NK-92 treated with Interleukin-12 subunit alpha and Interleukin-12 subunit beta, amount 100 ng/mL, for 24 hours (cell line): ENCODE measurements at regions not wholly inside any gene's neighbourhood (a gene's known extent, or its start where the extent isn't known, plus 50 kb on each side); places are given as distances from the start of the nearest gene placed in this dataset.
"Not testable (repeated sequence)": the region's sequence is repeated elsewhere in the genome, so short reads cannot be mapped to it uniquely, and the experiment has no call there.

Experiments used
- DNase-seq: peaks from one replicate; lab custom pipeline; 2025; lab: John Stamatoyannopoulos, UW

DNA sequence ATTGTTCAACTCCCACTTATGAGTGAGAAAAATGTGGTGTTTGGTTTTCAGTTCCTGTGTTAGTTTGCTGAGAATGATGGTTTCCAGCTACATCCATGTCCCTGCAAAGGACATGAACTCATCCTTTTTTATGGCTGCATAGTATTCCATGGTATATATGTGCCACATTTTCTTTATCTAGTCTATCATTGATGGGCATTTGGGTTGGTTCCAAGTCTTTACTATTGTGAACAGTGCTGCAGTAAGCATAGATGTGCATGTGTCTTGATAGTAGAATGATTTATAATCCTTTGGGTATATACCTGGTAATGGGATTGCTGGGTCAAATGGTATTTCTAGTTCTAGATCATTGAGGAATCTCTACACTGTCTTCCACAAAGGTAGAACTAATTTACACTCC, 613.0 kb upstream of the MIR17HG start:
- not testable (repeated sequence) for DNase-seq

DNA sequence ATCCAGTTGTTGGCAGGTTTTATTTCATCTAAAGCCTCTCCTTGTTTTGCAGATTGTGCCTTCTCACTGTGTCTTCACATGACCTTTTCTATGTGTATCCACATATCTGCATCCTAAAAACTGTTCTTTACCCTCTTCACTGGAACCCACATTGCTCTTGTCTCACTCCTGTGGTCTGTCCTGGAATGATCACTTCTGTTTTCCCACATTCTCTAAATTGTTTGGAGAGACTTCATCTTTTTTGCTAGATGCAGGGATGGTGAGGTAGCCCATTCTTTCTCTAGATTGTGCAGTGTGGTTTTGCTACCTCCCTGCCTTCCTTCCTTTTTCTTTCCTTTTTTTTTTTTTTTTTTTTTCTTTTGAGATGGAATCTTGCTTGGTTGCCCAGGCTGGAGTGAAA, 608.6 kb upstream of the MIR17HG start:
- no peak for DNase-seq

GRCh38 chr13:90740099-90740498, 607.4 kb upstream of the MIR17HG start:
- no peak for DNase-seq

DNA sequence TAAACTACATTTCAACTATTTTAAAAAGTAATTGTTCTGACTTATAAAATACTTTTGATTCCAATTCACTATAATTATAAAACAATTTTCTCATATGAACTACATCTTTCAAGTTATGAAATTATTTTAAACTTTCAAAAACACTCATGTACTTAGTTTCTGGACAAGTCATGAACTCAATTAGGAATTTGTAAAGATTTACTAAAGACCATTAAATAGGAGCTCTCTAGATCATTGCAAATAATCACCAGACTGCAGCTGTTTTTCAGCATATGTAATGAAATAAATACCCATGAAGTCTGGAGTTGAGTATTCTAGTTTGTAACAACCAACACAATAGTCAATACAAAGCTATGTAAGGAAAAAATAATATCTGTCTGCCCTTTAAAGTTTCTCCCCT, 605.1 kb upstream of the MIR17HG start:
- no peak for DNase-seq

DNA sequence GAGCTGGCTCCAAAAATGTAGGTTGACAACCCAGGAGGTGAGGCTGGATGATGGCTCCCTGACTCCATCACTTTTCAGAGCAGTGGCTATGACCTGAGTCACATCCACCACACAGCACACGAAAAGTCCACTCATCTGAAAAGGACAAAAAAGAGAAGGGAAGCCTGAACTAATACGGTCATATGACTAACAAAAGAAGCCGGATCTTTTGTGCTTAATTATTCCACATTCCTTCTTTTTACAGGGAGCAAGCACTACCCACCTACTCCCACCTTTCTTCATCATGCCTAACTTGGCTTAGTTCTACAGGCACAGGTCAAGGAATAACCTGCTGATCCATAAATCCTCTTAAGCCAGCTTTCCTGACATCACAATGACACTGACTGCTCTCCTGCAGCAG, 601.3 kb upstream of the MIR17HG start:
- DNase-seq = no peak

GRCh38 chr13:90750021-90750420, 597.5 kb upstream of the MIR17HG start:
- no peak for DNase-seq

DNA sequence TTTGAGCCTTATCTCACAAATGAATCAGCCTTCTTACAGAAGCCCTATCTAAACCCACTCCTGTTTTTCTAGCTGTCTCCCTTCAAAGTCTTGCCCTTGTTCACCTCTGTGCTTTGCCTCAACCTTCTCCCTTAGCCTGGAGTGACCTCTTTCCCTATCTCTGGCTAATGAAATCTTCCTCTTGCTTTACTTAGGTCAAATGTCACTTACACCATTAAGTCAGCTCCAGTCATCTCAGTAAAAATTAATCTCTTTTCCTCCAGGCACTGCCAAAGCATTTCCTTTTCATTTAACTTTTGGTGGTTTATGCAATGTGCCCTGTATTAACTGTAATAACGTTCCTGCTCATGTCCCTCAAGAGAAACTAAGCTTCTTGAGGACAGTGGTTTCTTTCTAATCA, 596.5 kb upstream of the MIR17HG start:
- DNase-seq = no peak

DNA sequence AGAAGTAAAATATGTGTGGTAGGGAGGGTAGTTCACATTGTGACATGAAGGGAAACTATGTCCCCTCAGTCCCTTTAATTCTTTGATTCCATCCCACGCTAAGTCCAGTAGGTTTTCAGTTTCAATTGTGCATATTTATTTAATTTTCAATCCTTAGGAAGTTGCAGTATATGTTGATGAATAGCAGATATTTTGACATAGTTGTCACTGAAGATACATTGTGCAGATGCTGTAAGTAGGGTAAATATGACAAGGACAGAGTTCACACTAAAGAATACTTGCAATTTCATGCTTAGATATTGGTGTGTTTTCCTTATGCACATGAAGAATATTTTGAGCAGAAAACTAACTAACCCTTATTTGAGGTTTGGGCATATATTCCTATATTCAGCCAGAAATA, 595.4 kb upstream of the MIR17HG start:
- no peak for DNase-seq

GRCh38 chr13:90757127-90757680, 590.3 kb upstream of the MIR17HG start:
- DNase-seq = no peak

DNA sequence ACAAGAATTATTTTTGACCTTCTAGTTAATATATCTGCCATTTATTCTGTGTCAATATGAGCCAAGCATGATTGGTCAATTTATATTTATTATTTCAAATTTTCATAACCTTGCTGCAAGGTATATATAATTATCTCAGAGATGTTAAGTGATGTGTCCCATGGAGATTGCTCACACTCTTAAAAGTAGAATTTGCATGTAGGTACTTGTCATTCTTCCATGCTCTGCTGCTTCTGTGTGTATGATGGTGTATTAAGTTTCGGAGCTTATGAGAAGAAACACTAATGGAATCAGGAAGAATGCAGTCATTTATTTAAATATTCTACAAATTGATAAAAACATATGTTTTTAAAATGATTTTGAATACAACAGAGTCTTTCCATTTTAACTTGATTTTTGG, 586.8 kb upstream of the MIR17HG start:
- no peak for DNase-seq

DNA sequence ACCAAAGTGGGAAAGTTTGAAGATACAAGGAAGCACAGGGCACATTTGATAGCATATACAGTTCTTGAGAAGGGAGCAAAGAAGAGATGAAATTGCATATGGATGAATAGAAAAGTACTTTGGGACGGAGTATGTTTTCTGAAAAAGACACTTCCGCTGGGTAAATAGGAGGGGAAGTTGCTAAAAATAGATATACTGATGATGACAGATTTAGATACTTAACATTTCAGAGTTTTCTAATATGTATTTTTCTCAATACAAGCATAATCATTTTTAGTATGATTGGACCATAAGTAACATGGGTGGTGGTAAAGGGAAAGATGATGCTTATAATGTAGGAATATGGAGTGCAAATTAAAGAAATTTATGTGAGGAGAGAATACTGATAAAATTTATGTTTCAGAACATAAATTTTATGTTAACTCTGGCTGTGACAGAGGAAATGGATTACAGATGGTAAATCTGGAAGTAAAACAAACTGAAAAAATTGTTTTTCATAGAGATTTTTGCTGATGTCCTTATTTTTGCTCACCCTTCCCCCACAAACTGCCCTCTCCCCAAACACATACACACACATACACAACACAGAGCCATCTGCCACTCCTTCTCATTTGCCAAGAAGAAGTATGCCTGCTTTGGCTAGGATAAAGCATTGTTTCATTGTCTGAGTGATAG, 583.9 kb upstream of the MIR17HG start:
- no peak for DNase-seq

DNA sequence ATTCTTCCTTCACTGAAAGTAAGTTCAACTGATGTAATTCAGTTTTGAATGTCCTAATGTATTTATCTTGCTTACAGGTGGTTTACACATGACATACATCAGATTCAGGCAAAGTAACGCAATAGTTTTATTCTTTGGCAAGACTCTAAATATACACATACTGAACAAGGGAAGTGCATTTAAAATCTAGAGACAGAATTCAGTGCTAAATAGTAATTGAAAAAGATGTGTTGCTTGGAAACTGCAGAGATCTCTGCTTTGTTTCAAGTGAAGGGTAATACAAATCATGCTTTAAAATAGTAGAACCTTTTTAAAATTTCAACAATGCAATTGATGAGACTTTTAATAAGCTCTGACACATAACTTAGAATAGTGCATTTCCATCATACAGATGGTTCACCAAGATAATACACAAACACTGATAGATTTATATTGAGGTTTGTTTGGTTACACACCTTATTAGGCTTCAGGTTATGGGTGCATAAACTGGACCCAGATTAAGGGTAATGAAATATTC, 581.0 kb upstream of the MIR17HG start:
- DNase-seq = no peak

GRCh38 chr13:90768116-90768515, 579.4 kb upstream of the MIR17HG start:
- no peak for DNase-seq

DNA sequence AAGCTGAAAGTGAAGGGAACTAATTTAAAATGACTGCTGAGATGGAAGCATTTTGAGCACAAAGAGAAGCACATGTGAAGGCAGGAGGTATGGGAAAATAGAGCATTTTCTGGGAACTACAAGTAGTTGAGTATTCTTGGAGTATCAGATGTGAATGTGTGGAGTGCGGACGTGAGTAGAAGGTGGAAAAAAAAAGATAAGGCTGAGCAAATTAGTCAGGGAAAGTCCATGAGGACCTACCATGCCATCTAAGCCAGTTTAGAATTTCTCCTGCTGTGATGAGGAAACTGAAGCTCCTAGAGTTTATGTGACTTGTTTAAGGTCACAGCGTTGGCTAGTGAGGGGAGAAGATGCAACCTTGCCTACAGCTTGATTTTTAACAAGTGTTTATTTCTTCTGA, 578.1 kb upstream of the MIR17HG start:
- no peak for DNase-seq

GRCh38 chr13:90770334-90770733, 577.2 kb upstream of the MIR17HG start:
- DNase-seq = no peak

- no peak for DNase-seq
Measured at GRCh38 chr13:90773681-90774080, 573.8 kb upstream of the MIR17HG start.

DNA sequence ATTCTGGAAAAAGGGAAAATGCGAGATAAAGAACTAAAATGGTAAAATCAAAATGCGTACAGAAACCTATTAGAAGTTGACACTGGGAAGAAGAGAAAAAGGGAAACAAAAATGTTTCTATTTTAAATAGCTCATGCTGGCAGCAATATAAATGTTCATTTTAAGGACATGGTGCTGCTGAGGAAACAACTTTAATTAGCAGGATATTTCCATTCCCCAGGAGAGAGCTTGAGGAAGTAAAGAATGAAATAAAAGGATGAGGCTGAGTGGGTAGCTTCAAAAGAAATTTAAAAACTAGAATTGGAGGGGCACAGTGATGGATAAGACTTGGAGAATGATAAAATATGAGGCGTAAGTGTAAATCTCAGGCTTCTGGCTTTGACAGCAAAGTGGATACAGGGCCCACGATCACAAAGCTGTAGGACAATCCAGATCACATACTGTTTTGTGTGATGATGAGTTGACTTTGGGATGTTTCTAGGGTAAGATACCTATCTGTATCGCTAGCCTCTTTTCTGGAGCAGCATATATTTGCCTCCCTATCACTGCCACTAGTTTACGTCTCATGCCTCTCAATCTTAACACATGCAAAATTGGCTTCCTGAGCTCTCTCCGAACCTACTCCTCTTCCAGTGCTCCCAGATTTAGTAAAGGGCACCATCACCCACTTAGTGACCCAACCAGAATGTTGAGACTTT, 571.3 kb upstream of the MIR17HG start:
- no peak for DNase-seq

DNA sequence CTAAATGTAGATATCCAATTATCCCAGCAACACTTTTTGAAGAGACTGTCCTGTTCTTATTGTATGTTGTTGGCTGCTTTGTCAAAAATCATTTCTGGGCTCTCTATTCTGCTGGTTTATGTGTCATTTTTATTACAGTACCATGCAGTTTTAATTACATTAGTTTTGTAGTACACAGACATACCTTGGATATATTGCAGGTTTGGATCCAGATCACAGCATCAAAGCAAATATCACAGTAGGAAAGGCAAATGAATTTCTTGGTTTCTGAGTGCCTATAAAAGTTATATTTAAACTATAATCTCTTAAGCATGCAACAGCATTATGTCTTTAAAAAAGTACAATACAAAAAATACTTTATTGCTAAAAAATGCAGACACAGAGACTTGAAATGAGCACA, 564.2 kb upstream of the MIR17HG start:
- no peak for DNase-seq

DNA sequence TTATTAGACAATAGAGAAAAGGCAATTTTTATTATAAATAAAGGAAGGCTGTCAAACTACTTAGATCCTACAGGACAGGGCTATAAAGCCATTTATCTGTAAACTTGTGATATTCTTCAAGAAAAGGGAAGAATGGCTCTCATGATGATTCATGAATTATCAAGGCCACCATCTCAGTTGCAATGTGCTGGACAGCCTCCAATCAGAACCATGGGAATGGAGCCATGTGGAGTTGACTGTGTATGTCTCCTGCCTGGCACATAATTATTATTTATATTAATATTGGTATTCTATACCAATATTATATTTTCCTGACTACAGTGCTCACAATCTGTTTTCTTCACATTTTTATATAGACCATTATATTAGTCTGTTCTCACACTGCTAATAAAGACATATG, 560.5 kb upstream of the MIR17HG start:
- DNase-seq = no peak

GRCh38 chr13:90792335-90792734, 555.2 kb upstream of the MIR17HG start:
- no peak for DNase-seq

DNA sequence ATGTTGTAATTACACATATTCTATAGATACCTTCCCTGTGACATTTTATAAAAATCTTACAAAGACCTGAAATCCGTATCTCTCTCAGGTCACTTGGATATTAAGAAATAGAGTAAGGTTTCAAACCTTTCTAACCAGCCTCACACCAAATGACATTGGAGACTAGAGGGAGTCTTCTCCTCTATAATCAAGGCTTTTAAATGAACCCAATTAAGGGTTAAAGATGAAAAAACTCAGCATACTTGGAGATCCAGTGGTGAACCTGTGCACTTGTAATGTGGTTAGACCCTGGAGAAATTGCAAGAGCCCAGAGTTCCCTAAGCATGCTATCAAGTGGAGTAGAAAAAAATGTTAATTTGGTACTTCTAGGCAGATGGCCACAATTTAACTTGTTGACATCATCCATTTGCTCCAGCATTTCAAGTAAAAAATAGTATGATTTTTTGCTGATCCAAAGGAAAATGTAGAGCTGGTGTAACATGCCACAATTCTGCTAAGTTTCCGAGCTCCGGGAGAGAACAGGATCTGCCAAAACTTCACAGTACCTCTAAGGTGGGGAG, 554.1 kb upstream of the MIR17HG start:
- no peak for DNase-seq

DNA sequence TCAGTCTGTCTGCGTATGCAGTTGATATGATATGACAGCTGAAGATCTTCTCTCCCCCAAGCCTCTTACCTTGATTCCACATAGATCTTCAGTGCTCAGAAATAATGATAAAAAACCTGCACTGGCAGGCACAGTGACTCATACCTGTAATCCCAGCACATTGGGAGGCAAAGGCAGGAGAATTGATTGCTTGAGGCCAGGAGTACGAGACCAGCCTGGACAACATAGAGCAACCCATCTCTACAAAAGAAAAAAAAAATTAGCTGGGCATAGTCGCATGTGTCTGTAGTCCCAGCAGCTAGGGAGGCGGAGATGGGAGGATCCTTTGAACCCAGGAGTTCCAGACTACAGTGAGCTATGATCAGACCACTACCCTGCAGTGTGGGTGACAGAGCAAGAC, 551.0 kb upstream of the MIR17HG start:
- no peak for DNase-seq

GRCh38 chr13:90797335-90797734, 550.2 kb upstream of the MIR17HG start:
- no peak for DNase-seq
